ENCODE measurements at regions not wholly inside any gene's neighbourhood (a gene's known extent, or its start where the extent isn't known, plus 50 kb on each side); places are given as distances from the start of the nearest gene placed in this dataset.

DNA sequence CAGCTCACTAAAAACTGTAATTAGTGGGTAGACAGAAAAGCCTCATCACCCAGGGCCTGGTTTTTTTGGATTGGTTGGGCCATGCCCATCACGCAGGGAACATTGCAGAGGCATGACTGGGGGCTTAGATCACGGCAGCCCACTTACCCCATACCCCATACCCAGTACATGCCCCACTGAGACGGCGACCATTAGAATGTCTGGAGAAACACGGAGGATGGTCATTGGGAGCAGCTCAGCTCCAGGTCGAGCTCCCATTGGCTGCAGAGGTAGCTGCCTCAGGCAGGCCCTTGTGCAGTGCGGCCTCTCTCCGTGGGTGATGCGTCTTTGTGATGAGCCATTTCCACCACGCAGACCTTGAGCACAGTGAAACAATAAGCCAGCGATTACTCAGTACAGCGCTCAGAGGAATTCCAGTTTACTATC, 204.0 kb downstream of the GADD45G start:
- Mint-ChIP-seq H3K27me3 (ENCODE audit: low read depth in 3 of 3) (peaks cover 9 to 15% (median 10%) of the 10 kb centered on the region in 3 donors), H3K36me3 (no peaks in the 10 kb centered on the region), H3K27ac (no peak overlapping the region), H3K4me3 (no peak overlapping the region), H3K4me1 (no peaks in the 10 kb centered on the region), H3K9me3 (peaks cover 0 to 1% (median 0%) of the 10 kb centered on the region in 7 donors)
- Histone ChIP-seq H3K4me2 (replicated peaks; ENCODE audit: extremely low read depth, low read length, poor library complexity, severe bottlenecking) (no peak overlapping the region), H4K20me1 (ENCODE audit: insufficient read depth, low read length) (no peaks in the 10 kb centered on the region), H3K36me3 (replicated peaks in 1 of 2; ENCODE audit: control insufficient read depth in 1 of 2, insufficient read depth in 2 of 2, low read length in 2 of 2) (no peaks in the 10 kb centered on the region), H3K4me1 (ENCODE audit: control insufficient read depth in 1 of 2, insufficient read depth in 2 of 2, low read length in 2 of 2) (no peaks in the 10 kb centered on the region), H3K27me3 (ENCODE audit: control insufficient read depth in 2 of 2, insufficient read depth in 2 of 2, low read length in 2 of 2) (peaks cover 0 to 3% of the 10 kb centered on the region in 2 donors), H3K9ac (ENCODE audit: insufficient read depth, low read length, poor library complexity, severe bottlenecking) (no peak overlapping the region), H3K79me2 (ENCODE audit: insufficient read depth, low read length) (no peaks in the 10 kb centered on the region), H3K27ac (ENCODE audit: low read depth in 1 of 2, low read length in 2 of 2) (no peak overlapping the region), H3K9me3 (replicated peaks in 1 of 2; ENCODE audit: control insufficient read depth in 1 of 2, insufficient read depth in 1 of 2, low read length in 2 of 2) (no peaks in the 10 kb centered on the region), H2AFZ (ENCODE audit: insufficient read depth, low read depth, low read length, poor library complexity, severe bottlenecking) (no peak overlapping the region), H3K4me3 (replicated peaks in 1 of 3; ENCODE audit: low read depth in 2 of 3, low read length in 3 of 3) (no peak overlapping the region)
- TF ChIP-seq, protein P1, sequence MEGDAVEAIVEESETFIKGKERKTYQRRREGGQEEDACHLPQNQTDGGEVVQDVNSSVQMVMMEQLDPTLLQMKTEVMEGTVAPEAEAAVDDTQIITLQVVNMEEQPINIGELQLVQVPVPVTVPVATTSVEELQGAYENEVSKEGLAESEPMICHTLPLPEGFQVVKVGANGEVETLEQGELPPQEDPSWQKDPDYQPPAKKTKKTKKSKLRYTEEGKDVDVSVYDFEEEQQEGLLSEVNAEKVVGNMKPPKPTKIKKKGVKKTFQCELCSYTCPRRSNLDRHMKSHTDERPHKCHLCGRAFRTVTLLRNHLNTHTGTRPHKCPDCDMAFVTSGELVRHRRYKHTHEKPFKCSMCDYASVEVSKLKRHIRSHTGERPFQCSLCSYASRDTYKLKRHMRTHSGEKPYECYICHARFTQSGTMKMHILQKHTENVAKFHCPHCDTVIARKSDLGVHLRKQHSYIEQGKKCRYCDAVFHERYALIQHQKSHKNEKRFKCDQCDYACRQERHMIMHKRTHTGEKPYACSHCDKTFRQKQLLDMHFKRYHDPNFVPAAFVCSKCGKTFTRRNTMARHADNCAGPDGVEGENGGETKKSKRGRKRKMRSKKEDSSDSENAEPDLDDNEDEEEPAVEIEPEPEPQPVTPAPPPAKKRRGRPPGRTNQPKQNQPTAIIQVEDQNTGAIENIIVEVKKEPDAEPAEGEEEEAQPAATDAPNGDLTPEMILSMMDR (IDR thresholded peaks at IDR 0.05): no peak
- WGBS (ENCODE audit: insufficient coverage): 97% methylated on average over 9 of the region's 12 CpGs
- intact Hi-C loops (cut with micrococcal nuclease): no loop called here
- no peak for DNase-seq

DNA sequence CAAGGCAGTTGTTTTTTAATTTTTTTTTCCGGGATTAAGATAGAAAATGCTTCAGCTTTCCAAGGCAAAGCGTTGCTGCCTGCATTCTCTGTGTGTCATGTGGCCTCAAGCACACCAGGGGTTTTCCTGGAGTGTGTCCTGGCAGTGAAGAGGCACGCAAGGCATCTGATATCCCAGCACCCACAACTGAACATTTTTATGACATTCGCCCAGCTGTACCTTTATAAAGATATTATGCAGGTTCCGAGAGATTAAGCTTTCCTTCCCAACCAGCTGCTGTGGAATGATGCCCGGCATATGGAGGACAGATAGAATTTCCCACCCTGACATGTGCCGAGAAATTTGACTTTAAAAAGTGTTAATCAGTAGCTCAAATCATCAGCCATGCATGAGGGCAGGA, 205.6 kb downstream of the GADD45G start:
- Mint-ChIP-seq H3K4me1 (peaks cover 7% of the 10 kb centered on the region), H3K27me3 (ENCODE audit: low read depth in 3 of 3) (peaks cover 9 to 22% (median 19%) of the 10 kb centered on the region in 3 donors), H3K4me3 (no peak overlapping the region), H3K9me3 (peaks cover 0 to 1% (median 0%) of the 10 kb centered on the region in 7 donors), H3K36me3 (no peaks in the 10 kb centered on the region), H3K27ac (no peak overlapping the region)
- 100% methylated on average over 1 of the region's 7 CpGs for WGBS (ENCODE audit: insufficient coverage)
- Histone ChIP-seq H3K4me3 (replicated peaks in 1 of 3; ENCODE audit: low read depth in 2 of 3, low read length in 3 of 3) (no peak overlapping the region), H3K36me3 (replicated peaks in 1 of 2; ENCODE audit: control insufficient read depth in 1 of 2, insufficient read depth in 2 of 2, low read length in 2 of 2) (no peaks in the 10 kb centered on the region), H3K4me2 (replicated peaks; ENCODE audit: extremely low read depth, low read length, poor library complexity, severe bottlenecking) (no peak overlapping the region), H3K9ac (ENCODE audit: insufficient read depth, low read length, poor library complexity, severe bottlenecking) (no peak overlapping the region), H2AFZ (ENCODE audit: insufficient read depth, low read depth, low read length, poor library complexity, severe bottlenecking) (no peak overlapping the region), H3K27me3 (ENCODE audit: control insufficient read depth in 2 of 2, insufficient read depth in 2 of 2, low read length in 2 of 2) (peaks cover 0 to 7% of the 10 kb centered on the region in 2 donors), H3K27ac (ENCODE audit: low read depth in 1 of 2, low read length in 2 of 2) (no peak overlapping the region), H3K4me1 (ENCODE audit: control insufficient read depth in 1 of 2, insufficient read depth in 2 of 2, low read length in 2 of 2) (no peaks in the 10 kb centered on the region), H4K20me1 (ENCODE audit: insufficient read depth, low read length) (no peaks in the 10 kb centered on the region), H3K9me3 (replicated peaks in 1 of 2; ENCODE audit: control insufficient read depth in 1 of 2, insufficient read depth in 1 of 2, low read length in 2 of 2) (no peaks in the 10 kb centered on the region), H3K79me2 (ENCODE audit: insufficient read depth, low read length) (no peaks in the 10 kb centered on the region)
- TF ChIP-seq, protein P1 (IDR thresholded peaks at IDR 0.05): no peak
- intact Hi-C loops (cut with micrococcal nuclease): no loop called here
- no peak for DNase-seq
